GM12878 (cell line): ENCODE measurements at regions not wholly inside any gene's neighbourhood (a gene's known extent, or its start where the extent isn't known, plus 50 kb on each side); places are given as distances from the start of the nearest gene placed in this dataset.

Source experiments
- ATAC-seq: fragments of 200-7000 bp; cut with Tn5 transposase; 3 replicates; pipeline ENCODE4 v1.9.1; 2020; ENCODE audit warnings: mild to moderate bottlenecking, moderate library complexity
- BruUV-seq: library from RNA; stranded (reverse); fragments of 400-500 nt; replicated peaks from 2 replicates; lab custom pipeline; 2021; lab: Mats Ljungman, UMichigan
- CTCF ChIA-PET: fragments of 300-600 bp; sonication (Branson Sonifier 250); formaldehyde crosslinking; extraction: SDS; loops from one replicate; lab custom pipeline; 2021; ENCODE audit warnings: inconsistent platforms; lab: Yijun Ruan, JAX
- POLR2A ChIA-PET: fragments of 350-600 bp; formaldehyde crosslinking; extraction: SDS; loops from one replicate; lab custom pipeline; 2021; ENCODE audit warnings: inconsistent platforms; lab: Charles Lee
- RAD21 ChIA-PET: fragments of 300-600 bp; sonication (Branson Sonifier 250); formaldehyde crosslinking; loops from one replicate; lab custom pipeline; 2023; ENCODE audit warnings: antibody characterized with exemption; ENCODE audit not compliant: unreplicated experiment; lab: Charles Lee
- SMC1A ChIA-PET: fragments of 300-600 bp; sonication (Branson Sonifier 250); formaldehyde crosslinking; loops from one replicate; lab custom pipeline; 2023; ENCODE audit not compliant: unreplicated experiment, uncharacterized antibody; lab: Charles Lee
- DNase-seq: peaks from one replicate; pipeline ENCODE4 v3.0.0-alpha.2; 2011; ENCODE audit warnings: low read depth, low spot score
- FAIRE-seq: peaks from 3 replicates; lab custom pipeline; 2011; peaks lifted over from hg19 to GRCh38; lab: Jason Lieb, UNC
- H2AFZ ChIP-seq: 2 replicates; pipeline ENCODE4 v1.6.0; 2011; ENCODE audit warnings: low read depth, low read length, control low read depth; ENCODE audit not compliant: control insufficient read depth
- H3K27ac ChIP-seq: 2 replicates; pipeline ENCODE4 v1.5.1; 2011; ENCODE audit warnings: control low read depth; ENCODE audit not compliant: control insufficient read depth, insufficient read depth
- H3K27me3 ChIP-seq, 2 experiments: replicated peaks in 1 of 2; 2 replicates each; pipeline versions ENCODE4 v1.6.0 to v1.6.1; 2011; ENCODE audit warnings: low read length in 1 of 2; ENCODE audit not compliant: control insufficient read depth in 2 of 2, insufficient read depth in 2 of 2
- H3K36me3 ChIP-seq, 2 experiments: 2 replicates each; pipeline ENCODE4 v1.5.1; 2011; ENCODE audit warnings: low read length in 1 of 2; ENCODE audit not compliant: control insufficient read depth in 2 of 2, insufficient read depth in 2 of 2
- H3K4me1 ChIP-seq: 2 replicates; pipeline ENCODE4 v1.6.1; 2011; ENCODE audit warnings: mild to moderate bottlenecking, low read length, moderate library complexity, mixed read lengths; ENCODE audit not compliant: control insufficient read depth, insufficient read depth
- H3K4me2 ChIP-seq: 2 replicates; pipeline ENCODE4 v1.6.0; 2011; ENCODE audit warnings: control low read depth; ENCODE audit not compliant: control insufficient read depth, insufficient read depth
- H3K4me3 ChIP-seq: fragments of 200-600 bp; sonication (generic); 2 replicates; pipeline ENCODE4 v1.5.1; 2016
- H3K79me2 ChIP-seq: 2 replicates; pipeline ENCODE4 v1.6.0; 2011; ENCODE audit warnings: low read length; ENCODE audit not compliant: control insufficient read depth, insufficient read depth
- H3K9ac ChIP-seq: 2 replicates; pipeline ENCODE4 v1.8.0; 2011; ENCODE audit warnings: low read length, control low read depth, mixed read lengths; ENCODE audit not compliant: control insufficient read depth, insufficient read depth
- H3K9me3 ChIP-seq: replicated peaks from 3 replicates; pipeline ENCODE4 v1.5.1; 2011; ENCODE audit warnings: mild to moderate bottlenecking, low read length; ENCODE audit not compliant: control insufficient read depth, insufficient read depth
- H4K20me1 ChIP-seq: 2 replicates; pipeline ENCODE4 v1.6.0; 2011; ENCODE audit not compliant: control insufficient read depth, insufficient read depth
- ZNF384 ChIP-seq: IDR thresholded peaks from 2 replicates; pipeline ENCODE4 v1.6.1; 2012; ENCODE audit warnings: low read depth, mild to moderate bottlenecking, low read length, improper control_type of control experiment, borderline replicate concordance
- WGBS: methylation state at CpG from one replicate; pipeline ENCODE4 v1.1.6; 2016; ENCODE audit warnings: low lambda C conversion rate; ENCODE audit not compliant: insufficient replicate concordance, insufficient coverage; ENCODE audit errors: missing lambda C conversion rate; 5-methylcytosine and 5-hydroxymethylcytosine counted together
- in situ Hi-C: fragments of 300-500 bp; cut with MboI; formaldehyde crosslinking; loops from 9 replicates; pipeline ENCODE4 v1.14.3; 2018; ENCODE audit warnings: mixed read lengths
- intact Hi-C: fragments of 100-400 bp; cut with micrococcal nuclease; formaldehyde crosslinking; loops from one replicate; pipeline ENCODE4 v1.14.2; 2022; ENCODE audit not compliant: unreplicated experiment
- TF ChIP-seq, protein P1 (sequence below): fragments of 450-650 bp; formaldehyde crosslinking; IDR thresholded peaks from 2 replicates; pipeline ENCODE4 v1.4.0; 2022; ENCODE audit warnings: mild to moderate bottlenecking, moderate library complexity
- TF ChIP-seq, protein P2 (sequence below): IDR thresholded peaks from 2 replicates; pipeline ENCODE4 v1.6.1; 2011; ENCODE audit warnings: low read depth, low read length, improper control_type of control experiment, borderline replicate concordance

DNA sequence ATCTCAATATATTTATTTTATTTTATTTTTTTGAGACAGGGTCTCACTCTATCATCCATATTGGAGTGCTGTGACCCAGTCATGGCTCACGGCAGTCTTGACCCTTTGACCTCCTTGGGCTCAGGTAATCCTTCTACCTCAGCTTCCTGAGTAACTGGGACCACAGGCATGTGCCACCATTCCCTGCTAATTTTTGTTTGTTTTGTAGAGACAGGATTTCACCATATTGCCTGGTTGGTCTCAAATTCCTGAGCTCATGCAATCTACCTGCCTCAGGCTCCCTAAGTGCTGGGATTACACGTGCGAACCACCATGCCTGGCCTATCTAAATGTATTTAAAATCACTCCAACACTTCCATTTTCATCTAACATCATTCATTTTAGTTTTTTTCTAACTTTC, 190.5 kb upstream of the CHD1 start:
- DNase-seq (no peak), ATAC-seq (no peak), FAIRE-seq (no peak)
- H4K20me1 ChIP-seq: no peaks in the 10 kb centered on the region
- no peak overlapping the region for H3K4me3 ChIP-seq
- in situ Hi-C loops: no loop called here
- no peaks in the 10 kb centered on the region for H3K9me3 ChIP-seq
- no peak overlapping the region for H3K4me2 ChIP-seq
- no peak overlapping the region for H2AFZ ChIP-seq
- ChIA-PET SMC1A (interaction anchor here (1.1 kb wide), 1 partner anchor 15 kb away, joined by 3 read pairs; no protein-coding TSS in a partner anchor), POLR2A (no interaction called here), CTCF (no interaction called here), RAD21 (no interaction called here)
- TF ChIP-seq, protein P1, sequence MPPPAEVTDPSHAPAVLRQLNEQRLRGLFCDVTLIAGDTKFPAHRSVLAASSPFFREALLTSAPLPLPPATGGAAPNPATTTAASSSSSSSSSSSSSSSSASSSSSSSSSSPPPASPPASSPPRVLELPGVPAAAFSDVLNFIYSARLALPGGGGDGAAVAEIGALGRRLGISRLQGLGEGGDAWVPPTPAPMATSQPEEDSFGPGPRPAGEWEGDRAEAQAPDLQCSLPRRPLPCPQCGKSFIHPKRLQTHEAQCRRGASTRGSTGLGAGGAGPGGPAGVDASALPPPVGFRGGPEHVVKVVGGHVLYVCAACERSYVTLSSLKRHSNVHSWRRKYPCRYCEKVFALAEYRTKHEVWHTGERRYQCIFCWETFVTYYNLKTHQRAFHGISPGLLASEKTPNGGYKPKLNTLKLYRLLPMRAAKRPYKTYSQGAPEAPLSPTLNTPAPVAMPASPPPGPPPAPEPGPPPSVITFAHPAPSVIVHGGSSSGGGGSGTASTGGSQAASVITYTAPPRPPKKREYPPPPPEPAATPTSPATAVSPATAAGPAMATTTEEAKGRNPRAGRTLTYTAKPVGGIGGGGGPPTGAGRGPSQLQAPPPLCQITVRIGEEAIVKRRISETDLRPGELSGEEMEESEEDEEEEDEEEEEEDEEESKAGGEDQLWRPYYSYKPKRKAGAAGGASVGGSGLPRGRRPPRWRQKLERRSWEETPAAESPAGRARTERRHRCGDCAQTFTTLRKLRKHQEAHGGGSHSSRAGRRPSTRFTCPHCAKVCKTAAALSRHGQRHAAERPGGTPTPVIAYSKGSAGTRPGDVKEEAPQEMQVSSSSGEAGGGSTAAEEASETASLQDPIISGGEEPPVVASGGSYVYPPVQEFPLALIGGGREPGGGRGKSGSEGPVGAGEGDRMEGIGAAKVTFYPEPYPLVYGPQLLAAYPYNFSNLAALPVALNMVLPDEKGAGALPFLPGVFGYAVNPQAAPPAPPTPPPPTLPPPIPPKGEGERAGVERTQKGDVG (CRISPR knock-in tag): no peak
- TF ChIP-seq, protein P2, sequence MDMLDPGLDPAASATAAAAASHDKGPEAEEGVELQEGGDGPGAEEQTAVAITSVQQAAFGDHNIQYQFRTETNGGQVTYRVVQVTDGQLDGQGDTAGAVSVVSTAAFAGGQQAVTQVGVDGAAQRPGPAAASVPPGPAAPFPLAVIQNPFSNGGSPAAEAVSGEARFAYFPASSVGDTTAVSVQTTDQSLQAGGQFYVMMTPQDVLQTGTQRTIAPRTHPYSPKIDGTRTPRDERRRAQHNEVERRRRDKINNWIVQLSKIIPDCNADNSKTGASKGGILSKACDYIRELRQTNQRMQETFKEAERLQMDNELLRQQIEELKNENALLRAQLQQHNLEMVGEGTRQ: no peak
- no peak for TF ChIP-seq ZNF384
- H3K36me3 ChIP-seq: no peaks in the 10 kb centered on the region
- no peaks in the 10 kb centered on the region for H3K4me1 ChIP-seq
- intact Hi-C loops: no loop called here
- H3K79me2 ChIP-seq: no peaks in the 10 kb centered on the region
- H3K27me3 ChIP-seq: no peaks in the 10 kb centered on the region
- BruUV-seq: no TSS peak
- no peak overlapping the region for H3K9ac ChIP-seq
- H3K27ac ChIP-seq: no peak overlapping the region
- WGBS: 18% methylated on average over 3 of the region's 3 CpGs
